K562 (cell line): ENCODE measurements at regions not wholly inside any gene's neighbourhood (a gene's known extent, or its start where the extent isn't known, plus 50 kb on each side); places are given as distances from the start of the nearest gene placed in this dataset.

ENCODE experiments used
- ATAC-seq: fragments of 200-7000 bp; cut with Tn5 transposase; 3 replicates; pipeline ENCODE4 v1.9.1; 2020; ENCODE audit warnings: moderate library complexity
- BruUV-seq: library from RNA; stranded (reverse); fragments of 400-500 nt; replicated peaks from 2 replicates; lab custom pipeline; 2021; lab: Mats Ljungman, UMichigan
- CTCF ChIA-PET: fragments of 300-600 bp; formaldehyde crosslinking; extraction: SDS; loops from one replicate; lab custom pipeline; 2021; ENCODE audit warnings: low intra/inter-chr PET ratio; lab: Yijun Ruan, JAX
- POLR2A ChIA-PET: fragments of 300-600, 350-650 bp; sonication (Branson Sonifier 250); formaldehyde crosslinking; extraction: SDS; loops from one replicate; lab custom pipeline; 2021; ENCODE audit warnings: antibody characterized with exemption, inconsistent platforms; lab: Yijun Ruan, JAX
- DNase-seq, 4 experiments: peaks; one replicate each; pipeline versions ENCODE4 v3.0.0 to v3.0.0-alpha.2; 2011 to 2018; ENCODE audit warnings: low spot score in 3 of 4, mixed read lengths in 3 of 4; ENCODE audit errors: extremely low read depth in 1 of 4
- FAIRE-seq: peaks from 2 replicates; lab custom pipeline; 2011; peaks lifted over from hg19 to GRCh38; lab: Jason Lieb, UNC
- H2AFZ ChIP-seq: 2 replicates; pipeline ENCODE4 v1.6.0; 2011; ENCODE audit warnings: low read depth, low read length, control low read depth, inconsistent platforms
- H3K27ac ChIP-seq: fragments of 200-600 bp; 3 replicates; pipeline ENCODE4 v1.8.0; 2011; ENCODE audit warnings: low read depth, mild to moderate bottlenecking, control low read depth, inconsistent platforms, low read length, moderate library complexity, mixed read lengths; ENCODE audit errors: extremely low read depth
- H3K27me3 ChIP-seq, 2 experiments: fragments of 300-600 bp in 1 of 2; 2 replicates in 1 of 2; 3 replicates in 1 of 2; pipeline versions ENCODE4 v1.6.0 to v1.8.0; 2011; ENCODE audit warnings: inconsistent platforms in 2 of 2, low read length in 2 of 2, mild to moderate bottlenecking in 1 of 2, mixed read lengths in 1 of 2, moderate library complexity in 1 of 2; ENCODE audit not compliant: control insufficient read depth in 2 of 2, insufficient read depth in 2 of 2
- H3K36me3 ChIP-seq: fragments of 300-600 bp; 3 replicates; pipeline ENCODE4 v1.8.0; 2011; ENCODE audit warnings: mild to moderate bottlenecking, low read length, inconsistent platforms; ENCODE audit not compliant: control insufficient read depth, insufficient read depth
- H3K4me1 ChIP-seq, 2 experiments: fragments of 200-600 bp in 1 of 2; replicated peaks in 1 of 2; 2 replicates in 1 of 2; 3 replicates in 1 of 2; pipeline versions ENCODE4 v1.5.1 to v1.8.0; 2011; ENCODE audit warnings: inconsistent platforms in 2 of 2, low read length in 2 of 2, mild to moderate bottlenecking in 1 of 2, mixed read lengths in 1 of 2, moderate library complexity in 1 of 2; ENCODE audit not compliant: control insufficient read depth in 2 of 2, insufficient read depth in 2 of 2
- H3K4me2 ChIP-seq: 2 replicates; pipeline ENCODE4 v1.6.1; 2011; ENCODE audit warnings: low read length, control low read depth, inconsistent platforms, mixed read lengths; ENCODE audit not compliant: insufficient read depth
- H3K4me3 ChIP-seq: fragments of 200-600 bp; sonication (generic), shearing (Covaris generic); 2 replicates; pipeline ENCODE4 v1.5.1; 2016; ENCODE audit warnings: control low read depth, inconsistent platforms
- H3K79me2 ChIP-seq: fragments of 200-600 bp; 3 replicates; pipeline ENCODE4 v1.8.0; 2011; ENCODE audit warnings: low read length, inconsistent platforms; ENCODE audit not compliant: control insufficient read depth, insufficient read depth
- H3K9ac ChIP-seq, 2 experiments: 2 replicates each; pipeline versions ENCODE4 v1.6.0 to v1.6.1; 2011; ENCODE audit warnings: low read depth in 2 of 2, low read length in 2 of 2, control low read depth in 1 of 2, inconsistent platforms in 1 of 2, mild to moderate bottlenecking in 1 of 2, mixed read lengths in 1 of 2; ENCODE audit not compliant: insufficient read depth in 1 of 2
- H3K9me1 ChIP-seq: one replicate; pipeline ENCODE4 v1.6.0; 2011; ENCODE audit warnings: inconsistent platforms, mild to moderate bottlenecking, low read length, moderate library complexity; ENCODE audit not compliant: control insufficient read depth, insufficient read depth
- H3K9me3 ChIP-seq: replicated peaks from 2 replicates; pipeline ENCODE4 v1.5.1; 2011; ENCODE audit warnings: low read depth, low read length, inconsistent platforms; ENCODE audit not compliant: control insufficient read depth, insufficient read depth
- H4K20me1 ChIP-seq: replicated peaks from 2 replicates; pipeline ENCODE4 v1.6.1; 2011; ENCODE audit warnings: low read length, inconsistent platforms, mixed read lengths; ENCODE audit not compliant: control insufficient read depth, insufficient read depth
- GABPA ChIP-seq: fragments of 200-800 bp; sonication (Bioruptor generic); conservative IDR thresholded peaks from 2 replicates; pipeline ENCODE4 v1.6.1; 2016; ENCODE audit warnings: low read depth, missing genetic modification characterization, missing compliant biosample characterization
- GTF2A2 ChIP-seq: IDR thresholded peaks from 2 replicates; pipeline ENCODE4 v1.6.1; 2016; ENCODE audit warnings: mild to moderate bottlenecking, missing genetic modification characterization, missing compliant biosample characterization
- HMG20A ChIP-seq: fragments of 450-650 bp; formaldehyde crosslinking; conservative IDR thresholded peaks from 2 replicates; pipeline ENCODE4 v1.4.0; 2020; ENCODE audit warnings: mild to moderate bottlenecking, mixed read lengths
- NONO ChIP-seq, 2 experiments: fragments of 200-400 bp in 1 of 2; fragments of 450-650 bp in 1 of 2; formaldehyde crosslinking in 1 of 2; IDR thresholded peaks; 2 replicates each; pipeline ENCODE4 v1.6.1; 2017; ENCODE audit warnings: low read depth in 2 of 2, mild to moderate bottlenecking in 2 of 2, moderate library complexity in 2 of 2, low read length in 1 of 2
- NR2C2 ChIP-seq, 2 experiments: fragments of 200-800 bp in 1 of 2; sonication (Bioruptor generic) in 1 of 2; sonication (generic) in 1 of 2; formaldehyde crosslinking in 1 of 2; IDR thresholded peaks; 2 replicates each; pipeline versions ENCODE4 v1.6.1 to v1.8.0; 2016 to 2022; ENCODE audit warnings: mild to moderate bottlenecking in 1 of 2, missing compliant biosample characterization in 1 of 2, missing genetic modification characterization in 1 of 2, missing genetic modification reagents in 1 of 2
- NRF1 ChIP-seq, 2 experiments: fragments of 450-650 bp; IDR thresholded peaks in 1 of 2; conservative IDR thresholded peaks in 1 of 2; 2 replicates each; pipeline ENCODE4 v1.6.1; 2014; ENCODE audit warnings: mild to moderate bottlenecking in 2 of 2
- POLR3A ChIP-seq: IDR thresholded peaks from 2 replicates; pipeline ENCODE4 v1.6.1; 2011; ENCODE audit warnings: borderline replicate concordance, mild to moderate bottlenecking, moderate library complexity; ENCODE audit not compliant: insufficient read length, insufficient read depth; ENCODE audit errors: extremely low read depth
- SIX5 ChIP-seq, 2 experiments: IDR thresholded peaks; 2 replicates each; pipeline ENCODE4 v1.6.1; 2011; ENCODE audit warnings: low read length in 2 of 2, borderline replicate concordance in 1 of 2, low read depth in 1 of 2, mild to moderate bottlenecking in 1 of 2, moderate library complexity in 1 of 2; ENCODE audit not compliant: insufficient read depth in 1 of 2
- SMARCE1 ChIP-seq: fragments of 450-650 bp; IDR thresholded peaks from 2 replicates; pipeline ENCODE4 v1.7.1; 2016; ENCODE audit warnings: mild to moderate bottlenecking
- TEAD2 ChIP-seq: fragments of 450-650 bp; IDR thresholded peaks from 2 replicates; pipeline ENCODE4 v1.6.1; 2016; ENCODE audit warnings: missing genetic modification characterization, control low read depth, missing compliant biosample characterization
- ZNF76 ChIP-seq: fragments of 250-450 bp; sonication (Bioruptor Pico); IDR thresholded peaks from 2 replicates; pipeline ENCODE4 v1.4.0; 2020; ENCODE audit warnings: mild to moderate bottlenecking, moderate library complexity, borderline replicate concordance
- whole genome bisulfite sequencing: fragments of 100-300 bp; shearing (Covaris generic); methylation state at CpG from one replicate; pipeline ENCODE4 v1.1.6; 2016; ENCODE audit warnings: low coverage, mixed read lengths; ENCODE audit not compliant: insufficient coverage; ENCODE audit errors: missing lambda C conversion rate; 5-methylcytosine and 5-hydroxymethylcytosine counted together
- in situ Hi-C: fragments of 300-500 bp; cut with MboI; formaldehyde crosslinking; loops from 4 replicates; pipeline ENCODE4 v1.15.0; 2018; ENCODE audit warnings: inconsistent platforms, mixed read lengths
- intact Hi-C: fragments of 100-400 bp; cut with micrococcal nuclease; formaldehyde crosslinking; loops from 2 replicates; pipeline ENCODE4 v1.14.2; 2022
- TF ChIP-seq, protein P1 (sequence below): fragments of 450-650 bp; formaldehyde crosslinking; IDR thresholded peaks from 2 replicates; pipeline ENCODE4 v1.4.0; 2020; ENCODE audit warnings: mild to moderate bottlenecking

DNA sequence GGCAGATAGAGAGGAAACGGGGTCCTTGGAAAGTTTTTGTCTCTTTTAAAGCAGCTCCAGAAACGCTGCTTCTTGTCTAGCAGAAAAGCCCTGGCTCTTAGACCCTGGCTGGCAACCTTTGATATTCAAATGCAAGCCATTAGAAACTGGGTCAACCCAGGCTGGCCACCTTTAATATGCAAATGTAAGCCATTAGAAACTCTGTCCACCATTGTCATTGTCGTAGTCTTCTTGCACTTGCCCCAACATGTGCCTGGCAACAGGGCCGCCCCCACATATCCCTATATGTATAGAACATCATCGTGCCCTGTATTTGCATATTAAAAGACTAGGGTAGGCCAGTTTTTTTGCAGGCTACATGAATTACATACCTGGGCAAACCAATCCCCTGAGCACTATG, 621.3 kb upstream of the DPP6 start:
- ChIA-PET CTCF (no interaction called here), POLR2A (no interaction called here)
- Histone ChIP-seq H3K9me1 (no peaks in the 10 kb centered on the region), H3K4me3 (no peak overlapping the region), H2AFZ (no peak overlapping the region), H3K79me2 (no peaks in the 10 kb centered on the region), H4K20me1 (no peaks in the 10 kb centered on the region), H3K4me2 (no peak overlapping the region), H3K36me3 (no peaks in the 10 kb centered on the region), H3K27ac (no peak overlapping the region), H3K4me1 (peaks cover 0 to 5% of the 10 kb centered on the region in 2 experiments; a peak in 3 of 5 replicates), H3K9ac (no peak overlapping the region), H3K9me3 (no peaks in the 10 kb centered on the region), H3K27me3 (peaks cover 5 to 27% of the 10 kb centered on the region in 2 experiments; a peak in 3 of 5 replicates)
- in situ Hi-C loops = no loop called here
- ATAC-seq (no peak), DNase-seq (no peak), FAIRE-seq (no peak)
- WGBS = 8% methylated on average over 5 of the region's 5 CpGs
- no peak for TF ChIP-seq ZNF76 (CRISPR knock-in tag)
- intact Hi-C loops = no loop called here
- BruUV-seq = no TSS peak

DNA sequence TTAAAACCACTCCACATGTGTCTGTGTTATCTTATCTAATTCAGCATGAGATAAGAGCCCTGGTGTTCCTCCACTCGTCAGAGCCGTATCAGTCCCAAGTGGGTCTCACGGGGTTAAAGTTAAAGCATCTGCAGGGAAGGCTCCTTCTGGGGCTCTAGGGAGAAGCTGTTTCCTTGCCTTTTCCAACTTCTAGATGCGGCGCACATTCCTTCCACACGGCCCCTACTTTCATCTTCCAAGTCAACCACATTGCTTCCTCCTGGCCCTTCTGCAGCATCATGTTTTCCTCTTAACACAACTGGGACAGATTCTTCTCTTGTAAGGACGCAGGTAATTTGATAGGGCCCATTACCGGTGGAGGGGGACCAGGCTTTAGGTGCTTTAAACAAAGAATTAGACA, 620.1 kb upstream of the DPP6 start:
- intact Hi-C loops (no loop called here), in situ Hi-C loops (no loop called here)
- Histone ChIP-seq H3K9me1 (no peaks in the 10 kb centered on the region), H3K27ac (no peak overlapping the region), H3K36me3 (no peaks in the 10 kb centered on the region), H3K4me1 (peaks cover 0 to 5% of the 10 kb centered on the region in 2 experiments; a peak in 3 of 5 replicates), H4K20me1 (no peaks in the 10 kb centered on the region), H3K79me2 (no peaks in the 10 kb centered on the region), H3K4me2 (no peak overlapping the region), H3K27me3 (peaks cover 5 to 27% of the 10 kb centered on the region in 2 experiments; a peak in 3 of 5 replicates), H3K4me3 (no peak overlapping the region), H3K9me3 (no peaks in the 10 kb centered on the region), H2AFZ (no peak overlapping the region), H3K9ac (no peak overlapping the region)
- FAIRE-seq (no peak), DNase-seq (no peak), ATAC-seq (peak; percentile 71)
- POLR2A ChIA-PET = no interaction called here
- no TSS peak for BruUV-seq
- CTCF ChIA-PET = no interaction called here
- WGBS = 3% methylated on average over 8 of the region's 8 CpGs
- TF ChIP-seq NR2C2 (CRISPR knock-in tag; IDR thresholded peaks at IDR 0.05) = no peak
- peak; percentile 29; the same call in 1 of the 2 replicates for TF ChIP-seq NR2C2 (tag; IDR thresholded peaks at IDR 0.05)
- TF ChIP-seq NRF1 (conservative IDR thresholded peaks at IDR 0.05 in 1 of 2, IDR thresholded peaks at IDR 0.05 in 1 of 2) = no peak
- TF ChIP-seq, protein P1, sequence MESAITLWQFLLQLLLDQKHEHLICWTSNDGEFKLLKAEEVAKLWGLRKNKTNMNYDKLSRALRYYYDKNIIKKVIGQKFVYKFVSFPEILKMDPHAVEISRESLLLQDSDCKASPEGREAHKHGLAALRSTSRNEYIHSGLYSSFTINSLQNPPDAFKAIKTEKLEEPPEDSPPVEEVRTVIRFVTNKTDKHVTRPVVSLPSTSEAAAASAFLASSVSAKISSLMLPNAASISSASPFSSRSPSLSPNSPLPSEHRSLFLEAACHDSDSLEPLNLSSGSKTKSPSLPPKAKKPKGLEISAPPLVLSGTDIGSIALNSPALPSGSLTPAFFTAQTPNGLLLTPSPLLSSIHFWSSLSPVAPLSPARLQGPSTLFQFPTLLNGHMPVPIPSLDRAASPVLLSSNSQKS (CRISPR knock-in tag) = no peak
- no peak for TF ChIP-seq NONO (IDR thresholded peaks at IDR 0.05; ENCODE audit: low read depth in 2 of 2, low read length in 1 of 2)
- TF ChIP-seq SMARCE1 = peak; percentile 27; the same call in 1 of the 2 replicates
- no peak for TF ChIP-seq HMG20A (CRISPR knock-in tag)
- TF ChIP-seq GTF2A2 = no peak
- TF ChIP-seq TEAD2 (tag) = peak; percentile 95
- TF ChIP-seq SIX5 (IDR thresholded peaks at IDR 0.05; ENCODE audit: borderline replicate concordance in 1 of 2, insufficient read depth in 1 of 2, low read depth in 1 of 2, low read length in 2 of 2) = no peak
- no peak for TF ChIP-seq GABPA (tag)
- no peak for TF ChIP-seq POLR3A
